DND-41 (cell line): ENCODE measurements at regions not wholly inside any gene's neighbourhood (a gene's known extent, or its start where the extent isn't known, plus 50 kb on each side); places are given as distances from the start of the nearest gene placed in this dataset.

Experiments
- CTCF ChIP-seq: IDR thresholded peaks from 2 replicates; pipeline ENCODE4 v1.5.1; 2012; ENCODE audit warnings: borderline replicate concordance, low read length, moderate library complexity, mild to moderate bottlenecking; ENCODE audit not compliant: poor library complexity, severe bottlenecking; ENCODE audit errors: extremely low read depth
- EZH2 ChIP-seq: IDR thresholded peaks from 3 replicates; pipeline ENCODE4 v1.6.1; 2012; ENCODE audit warnings: borderline replicate concordance, low read depth, mild to moderate bottlenecking, moderate library complexity, low read length, inconsistent platforms; ENCODE audit not compliant: severe bottlenecking

GRCh38 chr13:80939581-80939980, 598.7 kb upstream of the SPRY2 start:
- TF ChIP-seq CTCF (no peak), EZH2 (no peak)
